Hematopoietic multipotent progenitor cell treated with erythropoietin and hydrocortisone succinate and interleukin-3 and kit ligand, for 15 days (in vitro differentiated cells): ENCODE measurements at regions not wholly inside any gene's neighbourhood (a gene's known extent, or its start where the extent isn't known, plus 50 kb on each side); places are given as distances from the start of the nearest gene placed in this dataset.

Source experiments
- DNase-seq: peaks from one replicate; pipeline ENCODE4 v3.0.0-alpha.2; 2015; ENCODE audit warnings: low spot score

DNA sequence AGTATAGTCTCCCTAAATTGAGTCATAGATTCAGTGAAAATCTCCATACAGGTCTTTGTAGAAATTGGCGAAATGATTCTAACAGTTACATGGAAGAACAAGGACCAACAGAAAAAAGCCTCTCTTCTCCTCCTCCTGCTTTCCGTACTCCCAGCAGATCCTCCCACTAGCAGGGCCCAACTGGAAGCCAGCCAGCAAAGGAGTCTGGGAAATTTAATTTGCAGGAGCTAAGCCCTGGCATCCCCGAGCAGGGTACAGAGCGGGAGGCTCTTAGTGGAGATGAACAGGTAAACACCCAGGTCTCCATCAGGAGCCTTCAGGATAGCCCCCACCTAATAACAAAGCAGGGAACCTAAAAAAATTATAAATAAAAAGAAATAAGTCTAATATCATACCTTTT, 1473.8 kb downstream of the TBC1D22A start:
- no peak for DNase-seq

DNA sequence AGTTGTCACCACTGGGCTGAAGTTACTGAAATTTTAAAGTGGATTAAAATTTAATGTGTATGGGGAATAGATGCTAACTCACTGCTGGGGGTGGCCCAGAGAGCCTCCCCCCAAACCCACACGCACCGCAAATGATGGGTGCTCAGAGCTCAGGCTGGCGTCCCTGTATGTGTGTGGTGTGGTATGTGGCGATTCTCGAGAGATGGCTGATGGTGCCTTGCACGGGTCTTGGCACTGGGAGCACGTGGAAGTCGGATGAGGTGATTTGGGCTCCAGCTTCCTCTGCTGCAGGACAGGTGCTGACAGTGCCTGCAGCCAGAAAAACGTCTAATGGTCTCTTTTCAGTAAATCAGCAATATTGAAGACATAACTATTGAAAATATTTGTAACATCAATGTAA, 1473.3 kb downstream of the TBC1D22A start:
- no peak for DNase-seq

GRCh38 chr22:48234011-48234410, 1471.6 kb downstream of the TBC1D22A start:
- DNase-seq = no peak

- DNase-seq = no peak
Measured at GRCh38 chr22:48233586-48233985, 1471.1 kb downstream of the TBC1D22A start.

DNA sequence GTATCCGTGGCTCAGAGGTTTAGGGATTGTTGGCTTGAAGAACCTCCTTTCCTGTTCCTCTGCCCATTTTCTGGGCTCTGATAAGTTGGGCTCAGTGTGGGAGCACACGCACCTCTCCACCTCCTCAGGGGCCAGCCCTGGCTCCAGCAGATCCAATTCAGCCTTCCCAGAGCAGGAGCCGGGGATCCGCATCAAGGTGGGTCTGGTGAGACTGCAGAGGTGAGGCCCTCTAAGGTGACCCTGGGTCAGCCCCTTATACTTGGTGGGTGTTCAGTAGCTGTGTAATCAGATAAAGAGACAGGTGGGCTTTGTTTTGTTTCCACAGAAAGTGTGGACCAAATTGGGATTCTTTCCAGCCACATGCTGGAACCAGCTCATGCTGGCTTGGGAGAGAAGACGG, 1466.0 kb downstream of the TBC1D22A start:
- DNase-seq = no peak

DNA sequence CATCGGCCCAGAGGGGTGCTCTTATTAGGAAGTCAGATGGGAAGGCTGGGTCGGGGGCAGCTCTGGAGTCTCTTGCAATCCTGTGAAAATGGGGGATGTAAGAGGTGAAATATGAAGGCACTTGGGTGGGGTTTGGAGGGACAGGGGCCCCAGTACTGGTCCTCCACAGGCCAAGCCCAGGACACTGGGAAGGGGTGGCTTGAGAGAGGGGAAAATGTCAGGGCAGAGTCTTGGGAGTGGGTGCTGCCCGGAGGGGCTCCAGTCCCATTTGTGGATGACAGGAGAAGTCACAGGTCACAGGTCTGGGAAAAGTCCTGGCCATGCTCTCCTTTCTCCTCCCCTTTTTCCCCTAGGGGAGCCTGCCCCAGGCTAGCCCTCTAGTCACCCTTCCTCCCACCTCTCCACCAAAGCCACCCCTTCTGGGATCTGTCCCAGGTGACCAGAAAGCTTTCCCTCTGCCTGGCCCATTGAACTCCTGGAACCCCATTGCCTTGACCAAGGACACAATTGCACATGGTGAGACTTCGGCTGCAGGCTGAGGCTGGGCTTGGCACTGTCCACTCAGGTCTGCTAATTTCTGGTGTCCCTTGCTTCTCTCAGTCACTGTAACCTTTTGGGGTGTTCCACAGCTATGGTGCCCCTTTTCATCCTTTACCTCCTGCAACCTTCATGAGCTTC, 1465.0 kb downstream of the TBC1D22A start:
- DNase-seq = no peak

DNA sequence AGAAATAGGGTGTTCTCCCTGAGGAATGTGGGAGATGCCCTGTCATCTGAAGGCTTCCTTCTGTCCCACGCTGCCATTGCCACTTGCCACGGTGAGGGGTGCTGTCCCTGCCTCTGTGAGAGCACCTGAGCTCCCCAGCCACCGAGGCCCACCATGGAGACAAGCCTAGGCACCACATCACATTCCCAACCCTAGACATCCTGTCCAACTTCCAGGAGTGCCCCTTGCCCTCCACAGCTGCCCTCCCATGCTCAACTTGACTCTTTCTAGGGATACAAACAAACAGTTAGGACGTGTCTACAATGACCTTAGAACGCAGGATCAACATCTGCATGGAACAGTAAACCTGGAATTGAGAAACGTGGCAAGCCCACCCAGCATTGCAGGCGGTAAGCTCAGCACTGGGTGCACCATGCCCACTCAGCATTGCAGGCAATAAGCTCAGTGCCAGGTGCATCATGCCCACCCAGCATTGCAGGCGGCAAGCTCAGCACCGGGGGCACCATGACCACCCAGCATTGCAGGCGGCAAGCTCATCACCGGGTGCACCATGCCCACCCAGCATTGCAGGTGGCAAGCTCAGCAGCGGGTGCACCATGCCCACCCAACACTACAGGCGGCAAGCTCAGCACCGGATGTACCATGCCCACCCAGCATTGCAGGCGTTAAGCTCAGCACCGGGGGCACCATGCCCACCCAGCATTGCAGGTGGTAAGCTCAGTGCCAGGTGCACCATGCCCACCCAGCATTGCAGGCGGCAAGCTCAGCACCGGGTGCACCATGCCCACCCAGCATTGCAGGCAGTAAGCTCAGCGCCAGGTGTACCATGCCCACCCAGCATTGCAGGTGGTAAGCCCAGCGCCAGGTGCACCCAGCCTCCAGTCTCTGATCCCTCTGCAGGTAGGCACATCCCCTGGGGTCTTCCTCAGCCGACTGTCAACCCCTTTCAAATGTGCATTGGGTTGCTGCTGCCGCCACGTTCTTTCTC, 1463.9 kb downstream of the TBC1D22A start:
- DNase-seq = no peak

DNA sequence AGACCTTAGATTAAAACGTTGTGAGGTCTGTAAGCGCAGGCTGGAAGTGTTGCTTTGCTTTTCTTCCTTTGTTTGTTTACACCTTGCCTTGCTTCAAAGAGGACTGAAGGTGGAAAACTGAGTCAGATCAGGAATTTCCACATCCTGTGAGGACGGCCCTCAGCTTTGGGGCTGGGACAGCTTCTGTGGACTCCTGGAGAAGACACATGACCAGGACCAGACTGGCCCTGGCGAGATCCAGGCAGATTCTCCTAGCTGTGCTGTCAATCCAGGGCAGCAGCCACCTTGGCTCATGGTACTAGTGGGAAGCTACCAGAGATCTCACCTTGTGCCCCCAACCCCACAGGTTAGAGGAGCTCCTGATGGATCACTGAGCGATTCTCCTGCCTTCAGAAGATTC, 1461.9 kb downstream of the TBC1D22A start:
- no peak for DNase-seq

- no peak for DNase-seq
Measured at GRCh38 chr22:48223488-48224190, 1461.2 kb downstream of the TBC1D22A start.

DNA sequence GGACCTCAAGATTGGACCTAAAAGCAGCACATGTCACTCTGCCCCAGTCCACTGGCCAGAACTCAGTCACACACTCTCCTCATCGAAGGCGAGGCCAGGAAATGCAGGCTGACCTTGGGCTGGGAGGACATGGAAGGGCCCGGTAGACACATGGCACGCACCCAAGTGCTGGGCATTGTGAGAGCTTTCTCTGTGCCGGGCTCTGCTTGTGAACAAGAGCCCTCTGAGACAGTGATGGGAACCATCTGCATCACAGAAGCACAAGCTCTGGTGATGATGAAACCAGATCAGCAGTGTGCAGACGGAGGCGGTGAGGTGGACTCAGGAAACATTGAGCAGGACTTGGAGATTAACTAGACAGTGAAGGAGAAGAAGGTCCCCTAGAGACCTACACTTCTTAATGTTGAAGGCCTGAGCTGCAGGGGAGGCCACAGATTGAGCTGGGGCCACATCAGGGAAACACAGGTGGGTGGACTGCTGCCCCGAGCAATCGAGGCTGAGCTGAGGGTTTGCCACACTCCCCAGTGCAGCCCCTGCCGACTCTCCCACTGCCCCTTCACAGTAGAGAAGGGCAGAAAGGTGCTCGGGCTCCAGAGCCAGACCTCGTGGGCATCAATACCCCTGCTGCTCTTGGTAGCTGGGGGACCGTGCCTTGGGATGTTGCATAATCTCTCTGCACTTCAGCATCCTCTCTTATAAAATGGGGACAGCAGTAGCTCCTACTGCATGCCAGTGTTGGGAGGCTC, 1460.5 kb downstream of the TBC1D22A start:
- no peak for DNase-seq

- DNase-seq = no peak
Measured at GRCh38 chr22:48218889-48219420, 1456.5 kb downstream of the TBC1D22A start.

DNA sequence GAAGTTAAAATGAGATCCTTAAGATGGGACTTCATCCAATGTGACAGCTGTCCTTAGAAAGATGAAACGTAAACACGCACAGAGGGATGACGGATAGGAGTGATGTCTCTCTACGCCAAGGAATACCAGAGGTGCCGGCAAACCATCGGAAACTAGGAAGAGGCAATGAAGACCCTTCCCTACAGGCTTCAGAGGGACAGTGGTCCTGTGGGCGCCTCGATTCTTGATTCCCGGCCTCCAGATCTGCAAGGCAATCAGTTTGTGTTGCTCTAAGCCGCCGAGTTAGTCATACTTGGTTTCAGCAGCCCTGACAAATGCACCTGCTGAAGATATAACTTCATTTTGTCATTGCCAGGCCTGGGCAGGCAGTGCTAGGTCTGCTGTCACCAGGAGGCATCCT, 1455.1 kb downstream of the TBC1D22A start:
- no peak for DNase-seq

DNA sequence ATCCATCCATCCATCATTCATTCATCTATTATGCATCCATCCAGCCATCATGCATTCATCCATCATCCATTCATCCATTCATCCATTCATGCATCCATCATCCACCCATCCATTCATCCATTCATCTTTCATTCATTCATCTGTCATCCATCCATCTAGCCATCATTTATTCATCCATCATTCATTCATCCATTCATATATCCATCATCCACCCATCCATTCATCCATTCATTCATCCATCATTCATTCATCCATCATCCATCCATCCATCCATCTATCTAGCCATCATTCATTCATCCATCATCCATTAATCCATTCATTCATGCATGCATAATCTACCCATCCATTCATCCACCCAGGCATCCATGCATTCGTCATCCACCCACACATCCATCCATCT, 1450.3 kb downstream of the TBC1D22A start:
- no peak for DNase-seq

DNA sequence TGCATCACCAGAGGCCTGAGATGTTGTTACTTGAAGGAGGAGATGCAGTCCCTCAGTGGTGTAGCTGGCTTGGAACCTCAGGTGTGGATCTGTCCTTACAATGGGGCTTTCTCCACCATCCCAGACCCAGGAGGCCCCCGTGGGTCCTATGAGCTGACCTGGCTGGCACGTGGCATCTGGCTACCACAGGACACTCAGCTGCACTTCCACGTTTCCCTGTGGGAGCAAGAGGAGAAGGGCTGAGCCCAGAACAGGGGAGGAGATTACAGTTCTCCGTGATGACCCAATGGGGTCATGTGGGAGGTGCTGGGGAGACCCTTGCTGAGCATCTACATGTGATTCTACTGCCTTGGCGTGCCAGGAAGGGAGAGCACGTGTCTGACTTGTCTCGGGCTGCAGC, 1448.4 kb downstream of the TBC1D22A start:
- no peak for DNase-seq

GRCh38 chr22:48210198-48210580, 1447.7 kb downstream of the TBC1D22A start:
- DNase-seq = no peak

DNA sequence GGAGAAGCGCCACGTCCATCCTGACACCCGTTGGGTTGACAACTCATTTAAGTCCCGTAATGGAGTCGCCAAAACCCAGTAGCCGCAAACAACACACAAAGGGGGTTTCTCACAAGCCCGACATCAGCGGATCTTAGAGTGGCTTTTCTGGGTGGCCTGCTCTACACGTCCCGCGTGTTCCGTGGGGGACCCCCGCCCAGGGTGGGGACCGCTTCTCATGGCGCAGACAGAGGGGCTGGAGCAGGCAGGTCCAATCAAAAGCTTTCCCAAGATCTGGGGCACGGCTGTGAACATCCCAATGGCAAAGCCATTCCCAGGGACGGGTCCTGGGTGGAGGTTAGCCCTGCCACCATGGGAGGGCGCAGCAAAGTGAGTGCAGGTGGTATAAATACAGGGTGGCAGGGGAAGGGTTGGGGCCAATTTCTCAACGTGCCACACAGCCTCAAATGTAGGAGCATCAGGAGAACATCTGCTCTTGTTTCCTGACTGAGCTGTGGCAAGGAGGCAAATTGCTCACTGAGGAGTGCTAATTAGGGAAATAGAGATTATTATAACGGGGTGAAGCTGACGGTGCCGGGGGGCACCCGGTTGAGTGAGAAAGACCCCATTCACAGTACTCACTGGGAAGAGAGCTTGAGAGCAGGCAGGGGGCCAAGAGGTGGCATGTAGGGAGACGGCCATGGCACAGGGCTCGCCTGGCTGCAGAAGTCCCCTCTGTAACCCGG, 1447.2 kb downstream of the TBC1D22A start:
- no peak for DNase-seq

DNA sequence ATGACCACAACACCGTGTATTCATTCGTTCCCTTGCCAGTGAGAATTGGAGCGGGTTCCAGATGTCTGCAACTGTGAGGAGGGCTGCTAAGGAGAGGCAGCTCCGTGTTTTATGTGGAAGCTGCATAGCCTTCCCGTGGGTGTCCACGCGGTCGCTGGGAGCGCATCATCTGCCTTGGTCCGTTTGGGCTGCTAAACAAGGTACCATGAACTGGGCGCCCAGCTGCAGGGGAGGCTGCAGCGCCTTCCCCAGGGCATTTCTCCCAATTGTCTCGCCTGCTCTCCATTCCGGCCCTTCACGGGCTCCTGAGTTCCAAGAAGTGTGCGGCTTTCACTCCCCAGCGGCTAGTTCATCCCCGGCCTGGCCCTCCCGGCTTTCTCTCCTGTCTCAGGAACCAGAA, 1446.4 kb downstream of the TBC1D22A start:
- no peak for DNase-seq

- DNase-seq = no peak
Measured at GRCh38 chr22:48207919-48208535, 1445.6 kb downstream of the TBC1D22A start.

DNA sequence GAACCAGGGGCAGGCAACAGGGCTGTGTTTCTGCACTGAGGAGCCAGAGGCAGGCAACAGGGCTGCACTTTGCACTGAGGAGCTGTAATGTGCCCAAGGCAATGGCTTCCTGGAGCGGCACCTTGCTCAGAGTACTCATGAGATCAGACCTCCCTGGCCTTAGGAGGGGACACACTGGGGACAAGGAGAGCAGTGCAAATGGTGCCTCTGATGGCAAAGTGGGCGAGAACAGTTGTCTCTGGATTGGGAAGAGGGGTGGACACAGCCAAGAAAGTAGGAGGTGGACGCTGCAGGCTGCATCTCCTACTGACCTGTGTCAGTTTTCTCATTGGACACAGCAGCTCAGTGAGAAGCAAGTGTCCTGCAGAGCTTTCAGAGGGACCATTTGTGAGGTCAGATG, 1443.3 kb downstream of the TBC1D22A start:
- DNase-seq = no peak

DNA sequence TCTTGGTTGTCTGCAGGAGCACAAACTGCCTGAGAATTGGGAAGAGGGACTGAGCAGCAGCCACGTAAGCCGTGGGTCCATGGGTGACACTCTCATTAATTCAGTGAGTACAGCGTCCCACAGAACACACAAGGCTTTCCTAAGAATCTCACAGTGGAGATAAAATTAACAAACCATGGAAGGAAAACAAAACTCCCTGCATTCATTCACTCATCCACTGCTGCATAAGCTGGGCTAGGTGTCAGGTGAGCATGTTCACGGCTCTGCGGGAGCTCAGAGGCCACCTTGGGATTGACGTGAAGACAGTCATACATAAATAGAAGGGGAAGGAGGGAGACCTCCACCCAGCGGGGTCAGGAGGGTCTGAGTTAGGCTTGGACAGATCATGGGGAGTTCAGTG, 1442.7 kb downstream of the TBC1D22A start:
- DNase-seq = no peak

DNA sequence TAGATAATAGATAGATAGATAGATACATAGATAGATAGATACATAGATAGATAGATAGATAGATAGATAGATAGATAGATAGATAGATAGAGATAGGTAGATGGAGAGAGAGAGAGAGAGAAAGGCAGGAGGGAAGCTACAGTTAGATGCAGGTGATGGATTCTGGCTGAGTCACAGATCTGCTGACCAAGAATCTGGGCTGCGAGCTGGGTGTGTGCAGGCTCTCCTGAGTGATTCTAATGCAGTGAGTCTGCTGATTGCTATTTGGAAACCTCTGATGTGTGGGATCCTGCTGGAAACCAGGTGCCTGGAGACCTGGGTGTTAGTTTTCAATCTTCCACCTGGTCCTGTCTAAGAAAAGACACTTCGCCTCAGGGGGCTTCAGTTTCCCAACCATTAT, 1441.8 kb downstream of the TBC1D22A start:
- DNase-seq = no peak
